A549 (cell line): ENCODE measurements at regions not wholly inside any gene's neighbourhood (a gene's known extent, or its start where the extent isn't known, plus 50 kb on each side); places are given as distances from the start of the nearest gene placed in this dataset.

Experiments used
- MYC ChIP-seq: IDR thresholded peaks from 2 replicates; pipeline ENCODE4 v1.6.1; 2012; ENCODE audit warnings: mild to moderate bottlenecking, inconsistent platforms, low read length, improper control_type of control experiment, borderline replicate concordance
- PHF8 ChIP-seq: fragments of 200-600 bp; sonication (generic); IDR thresholded peaks from 2 replicates; pipeline ENCODE4 v1.6.1; 2016; ENCODE audit warnings: low read depth, mild to moderate bottlenecking, antibody characterized with exemption, moderate library complexity, borderline replicate concordance
- POLR2A ChIP-seq: IDR thresholded peaks from 2 replicates; pipeline ENCODE4 v1.6.1; 2012; ENCODE audit warnings: mild to moderate bottlenecking, low read length
- TF ChIP-seq, protein P1 (sequence below): fragments of >200 bp; sonication (Bioruptor Twin); formaldehyde crosslinking; IDR thresholded peaks from 3 replicates; pipeline ENCODE4 v1.5.1; 2016
- TF ChIP-seq, protein P2 (sequence below): fragments of 250-450 bp; sonication (Bioruptor Pico); IDR thresholded peaks from 2 replicates; pipeline ENCODE4 v1.5.0; 2021; ENCODE audit warnings: mild to moderate bottlenecking, moderate library complexity, borderline replicate concordance

DNA sequence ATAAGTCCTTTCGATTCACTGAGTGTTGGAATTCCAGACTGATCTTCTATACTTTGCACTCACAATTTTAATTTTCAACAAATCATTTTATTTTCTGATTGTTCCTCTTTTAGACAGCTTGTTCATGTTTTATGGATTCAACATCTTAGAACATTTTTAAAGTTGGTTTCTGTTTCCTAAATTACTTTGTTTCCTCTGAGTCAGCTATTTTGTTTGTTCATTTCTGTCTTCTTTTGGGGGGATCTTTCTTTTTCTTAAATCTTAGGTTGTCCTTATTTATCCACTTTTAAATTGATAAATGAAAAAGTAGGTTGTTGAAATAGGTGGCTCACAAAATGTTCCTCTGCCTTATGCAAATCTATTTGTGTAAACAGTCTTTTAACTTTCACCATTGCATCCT is 160.0 kb downstream of the GALC start:
- TF ChIP-seq, protein P1, sequence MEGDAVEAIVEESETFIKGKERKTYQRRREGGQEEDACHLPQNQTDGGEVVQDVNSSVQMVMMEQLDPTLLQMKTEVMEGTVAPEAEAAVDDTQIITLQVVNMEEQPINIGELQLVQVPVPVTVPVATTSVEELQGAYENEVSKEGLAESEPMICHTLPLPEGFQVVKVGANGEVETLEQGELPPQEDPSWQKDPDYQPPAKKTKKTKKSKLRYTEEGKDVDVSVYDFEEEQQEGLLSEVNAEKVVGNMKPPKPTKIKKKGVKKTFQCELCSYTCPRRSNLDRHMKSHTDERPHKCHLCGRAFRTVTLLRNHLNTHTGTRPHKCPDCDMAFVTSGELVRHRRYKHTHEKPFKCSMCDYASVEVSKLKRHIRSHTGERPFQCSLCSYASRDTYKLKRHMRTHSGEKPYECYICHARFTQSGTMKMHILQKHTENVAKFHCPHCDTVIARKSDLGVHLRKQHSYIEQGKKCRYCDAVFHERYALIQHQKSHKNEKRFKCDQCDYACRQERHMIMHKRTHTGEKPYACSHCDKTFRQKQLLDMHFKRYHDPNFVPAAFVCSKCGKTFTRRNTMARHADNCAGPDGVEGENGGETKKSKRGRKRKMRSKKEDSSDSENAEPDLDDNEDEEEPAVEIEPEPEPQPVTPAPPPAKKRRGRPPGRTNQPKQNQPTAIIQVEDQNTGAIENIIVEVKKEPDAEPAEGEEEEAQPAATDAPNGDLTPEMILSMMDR, result no peak
- TF ChIP-seq PHF8 (no peak), MYC (no peak), POLR2A (no peak)
- TF ChIP-seq, protein P2, sequence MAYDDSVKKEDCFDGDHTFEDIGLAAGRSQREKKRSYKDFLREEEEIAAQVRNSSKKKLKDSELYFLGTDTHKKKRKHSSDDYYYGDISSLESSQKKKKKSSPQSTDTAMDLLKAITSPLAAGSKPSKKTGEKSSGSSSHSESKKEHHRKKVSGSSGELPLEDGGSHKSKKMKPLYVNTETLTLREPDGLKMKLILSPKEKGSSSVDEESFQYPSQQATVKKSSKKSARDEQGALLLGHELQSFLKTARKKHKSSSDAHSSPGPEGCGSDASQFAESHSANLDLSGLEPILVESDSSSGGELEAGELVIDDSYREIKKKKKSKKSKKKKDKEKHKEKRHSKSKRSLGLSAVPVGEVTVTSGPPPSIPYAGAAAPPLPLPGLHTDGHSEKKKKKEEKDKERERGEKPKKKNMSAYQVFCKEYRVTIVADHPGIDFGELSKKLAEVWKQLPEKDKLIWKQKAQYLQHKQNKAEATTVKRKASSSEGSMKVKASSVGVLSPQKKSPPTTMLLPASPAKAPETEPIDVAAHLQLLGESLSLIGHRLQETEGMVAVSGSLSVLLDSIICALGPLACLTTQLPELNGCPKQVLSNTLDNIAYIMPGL (CRISPR knock-in tag), result no peak
